Mucosa of descending colon (tissue), 3 donors: ENCODE measurements at regions not wholly inside any gene's neighbourhood (a gene's known extent, or its start where the extent isn't known, plus 50 kb on each side); places are given as distances from the start of the nearest gene placed in this dataset.
"Not testable (repeated sequence)": the region's sequence is repeated elsewhere in the genome, so short reads cannot be mapped to it uniquely, and the experiment has no call there.

ENCODE experiments used
- ATAC-seq: fragments of 200-7000 bp; cut with Tn5 transposase; one replicate; pipeline ENCODE4 v1.9.1; 2020; ENCODE audit warnings: mild to moderate bottlenecking, moderate library complexity
- DNase-seq, 3 donors: peaks; one replicate each; pipeline ENCODE4 v3.0.0-alpha.2; 2020
- H3K36me3 ChIP-seq: fragments of 200-600 bp; one replicate; pipeline ENCODE4 v1.8.0; 2021; ENCODE audit warnings: low read depth, mild to moderate bottlenecking
- H3K4me1 ChIP-seq: fragments of 200-600 bp; one replicate; pipeline ENCODE4 v1.8.0; 2021; ENCODE audit warnings: low read depth, mild to moderate bottlenecking
- H3K4me3 ChIP-seq: fragments of 200-600 bp; one replicate; pipeline ENCODE4 v1.8.0; 2021; ENCODE audit warnings: mild to moderate bottlenecking
- H3K9me3 ChIP-seq: fragments of 200-600 bp; one replicate; pipeline ENCODE4 v1.8.0; 2021; ENCODE audit warnings: mild to moderate bottlenecking
- CTCF ChIP-seq: fragments of 200-600 bp; IDR thresholded peaks from one replicate; pipeline ENCODE4 v1.8.0; 2022; ENCODE audit warnings: antibody characterized with exemption, mild to moderate bottlenecking
- intact Hi-C, 2 donors: fragments of 100-400 bp; cut with DNase I in 1 of 2; cut with micrococcal nuclease in 1 of 2; formaldehyde crosslinking; loops; one replicate each; pipeline versions ENCODE4 v1.11.0 to v1.11.1; 2022; cut with DNase I, micrococcal nuclease
- donor health status: DM: no; HTN: no; CAD: no; lungs with moderate emphysema.
- donor health status: DM: no; HTN: no; CAD: no.
- donor health status: DM: no; HTN: yes; CAD: no.

GRCh38 chr1:120529475-120530089, 114.7 kb downstream of the NBPF8 start:
- H3K36me3 ChIP-seq, intact Hi-C loops, H3K4me1 ChIP-seq, DNase-seq, H3K9me3 ChIP-seq, H3K4me3 ChIP-seq: not testable (repeated sequence)
- peak; percentile 31 for ATAC-seq

- not testable (repeated sequence) for DNase-seq, ATAC-seq, H3K4me3 ChIP-seq
These were observed 116.6 kb downstream of the NBPF8 start for GRCh38 chr1:120531455-120531854.

DNA sequence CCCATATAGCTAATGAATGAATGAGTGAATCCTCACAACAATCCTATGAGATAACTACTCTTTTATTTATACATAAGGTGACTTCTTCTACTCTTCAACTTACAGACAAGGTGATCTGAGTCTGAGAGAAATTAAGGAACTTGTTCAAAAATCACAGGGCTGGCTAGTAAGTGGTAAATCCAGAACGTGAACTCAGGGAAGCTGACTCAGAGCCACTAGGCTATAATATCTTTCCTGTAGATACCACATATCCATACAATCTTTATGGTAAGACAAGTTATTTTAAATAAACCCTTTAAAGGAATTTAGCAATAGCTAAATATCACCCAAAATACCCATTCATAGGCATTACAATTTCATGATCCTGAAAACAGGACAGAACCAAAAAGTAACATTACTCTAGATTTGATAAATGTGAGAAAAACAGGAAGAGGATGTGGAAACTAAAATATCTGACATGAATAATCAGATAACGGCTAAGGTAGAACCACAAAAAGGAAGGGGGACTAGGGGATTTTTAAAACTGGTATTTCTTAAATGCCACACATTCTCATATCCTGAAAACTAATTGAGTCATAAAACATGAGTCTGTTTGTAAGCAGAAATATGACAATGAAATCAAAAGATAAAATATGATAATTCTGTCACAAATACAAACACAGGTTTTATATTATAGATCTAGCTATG, 119.7 kb downstream of the NBPF8 start:
- H3K4me1 ChIP-seq, intact Hi-C loops, H3K4me3 ChIP-seq, DNase-seq, H3K36me3 ChIP-seq, H3K9me3 ChIP-seq: not testable (repeated sequence)
- ATAC-seq: peak; percentile 35

More at GRCh38 chr1:120531455-120531854, 116.6 kb downstream of the NBPF8 start:
- intact Hi-C loops, H3K36me3 ChIP-seq, H3K4me1 ChIP-seq, H3K9me3 ChIP-seq: not testable (repeated sequence)

DNA sequence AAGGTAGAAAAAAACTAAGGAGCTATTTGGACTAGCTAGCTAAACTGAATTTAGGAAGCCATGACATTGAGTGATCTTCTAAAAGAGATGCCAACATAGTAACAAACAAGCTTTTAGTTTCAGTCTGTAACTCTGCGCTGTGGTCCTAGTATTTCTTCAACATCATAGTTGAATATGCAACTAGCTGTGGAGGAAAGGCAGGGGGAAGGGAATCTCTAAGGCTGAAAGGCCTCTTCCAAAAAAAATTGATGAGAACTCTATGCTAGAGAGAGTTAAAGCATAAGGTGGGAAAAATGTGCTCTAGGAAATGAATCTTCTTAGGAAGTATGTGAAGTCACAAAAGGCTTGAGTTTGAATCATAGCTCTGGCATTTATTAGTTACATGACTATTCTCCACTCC, 120.2 kb downstream of the NBPF8 start:
- H3K4me3 ChIP-seq, DNase-seq, intact Hi-C loops, H3K4me1 ChIP-seq, H3K36me3 ChIP-seq, H3K9me3 ChIP-seq, ATAC-seq: not testable (repeated sequence)

- DNase-seq, H3K4me1 ChIP-seq, ATAC-seq, H3K9me3 ChIP-seq, H3K36me3 ChIP-seq, intact Hi-C loops, H3K4me3 ChIP-seq: not testable (repeated sequence)
These were observed 126.6 kb downstream of the NBPF8 start for GRCh38 chr1:120541394-120541793.

GRCh38 chr1:120542365-120542764, 127.5 kb downstream of the NBPF8 start:
- DNase-seq, ATAC-seq, H3K9me3 ChIP-seq, intact Hi-C loops, H3K4me1 ChIP-seq, H3K36me3 ChIP-seq, H3K4me3 ChIP-seq: not testable (repeated sequence)

- H3K9me3 ChIP-seq, DNase-seq, H3K4me1 ChIP-seq, ATAC-seq, H3K4me3 ChIP-seq, H3K36me3 ChIP-seq, intact Hi-C loops: not testable (repeated sequence)
These were observed 128.1 kb downstream of the NBPF8 start for GRCh38 chr1:120542940-120543339.

- H3K36me3 ChIP-seq, H3K9me3 ChIP-seq, H3K4me3 ChIP-seq, H3K4me1 ChIP-seq, intact Hi-C loops: not testable (repeated sequence)
- peak; percentile 83 for ATAC-seq
- peak; percentile 44 for TF ChIP-seq CTCF
- DNase-seq: peak in 2 of 3 donors; percentile 65 to 94
These were observed 129.6 kb downstream of the NBPF8 start for GRCh38 chr1:120544434-120544833.

GRCh38 chr1:120550335-120550734, 135.5 kb downstream of the NBPF8 start:
- H3K4me3 ChIP-seq, ATAC-seq, intact Hi-C loops, H3K9me3 ChIP-seq, H3K36me3 ChIP-seq, H3K4me1 ChIP-seq, DNase-seq: not testable (repeated sequence)

GRCh38 chr1:120552190-120552589, 137.4 kb downstream of the NBPF8 start:
- DNase-seq, intact Hi-C loops, ATAC-seq: not testable (repeated sequence)

DNA sequence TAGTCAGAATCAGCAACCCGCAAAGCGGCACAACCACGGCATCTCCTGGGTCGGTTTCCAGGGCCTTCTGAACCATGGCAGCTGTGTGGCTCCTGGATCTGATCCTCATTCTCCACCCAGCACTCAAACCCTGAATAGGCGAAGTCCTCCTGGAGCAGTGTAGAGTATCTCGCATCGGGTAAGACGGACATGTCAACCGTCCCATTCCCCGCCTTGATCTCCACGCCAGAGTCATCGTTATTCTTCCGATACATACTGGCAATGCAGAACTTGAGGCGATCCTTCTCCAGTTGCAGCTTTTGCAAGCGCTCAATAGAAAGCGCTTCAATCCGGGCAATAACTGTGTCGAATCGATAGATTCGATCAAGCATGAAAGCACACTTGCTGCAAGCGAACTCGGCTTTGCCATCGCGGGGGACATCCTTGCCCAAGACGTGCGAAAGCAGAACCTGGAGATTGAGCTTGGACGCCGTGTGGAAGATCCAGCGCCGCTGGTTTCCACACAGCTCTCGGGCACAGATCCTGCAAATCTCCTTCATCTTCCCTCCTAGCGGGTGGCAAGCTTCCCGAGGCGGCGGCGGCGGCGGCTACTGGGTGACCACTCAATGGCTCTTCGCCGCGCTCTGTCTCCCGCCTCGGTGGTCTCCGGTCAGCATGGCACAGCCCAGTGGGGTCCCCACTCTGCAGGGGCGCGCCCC, 142.9 kb downstream of the NBPF8 start:
- ATAC-seq (peak; percentile 9), DNase-seq (peak in 2 of 3 donors; percentile 25 to 35)
- H3K4me1 ChIP-seq, H3K36me3 ChIP-seq, intact Hi-C loops, H3K9me3 ChIP-seq, H3K4me3 ChIP-seq: not testable (repeated sequence)

More at GRCh38 chr1:120552190-120552589, 137.4 kb downstream of the NBPF8 start:
- not testable (repeated sequence) for H3K9me3 ChIP-seq, H3K36me3 ChIP-seq, H3K4me1 ChIP-seq, H3K4me3 ChIP-seq

GRCh38 chr1:120558303-120559060, 143.6 kb downstream of the NBPF8 start:
- ATAC-seq: peak; percentile 92

GRCh38 chr1:120561767-120562166, 146.9 kb downstream of the NBPF8 start:
- DNase-seq, H3K36me3 ChIP-seq, H3K9me3 ChIP-seq, intact Hi-C loops, ATAC-seq, H3K4me3 ChIP-seq, H3K4me1 ChIP-seq: not testable (repeated sequence)

More at GRCh38 chr1:120558303-120559060, 143.6 kb downstream of the NBPF8 start:
- H3K36me3 ChIP-seq, H3K4me3 ChIP-seq, H3K9me3 ChIP-seq, intact Hi-C loops, H3K4me1 ChIP-seq: not testable (repeated sequence)
- DNase-seq: peak; percentile 79 to 91 (median 84)
